ENCODE measurements at regions not wholly inside any gene's neighbourhood (a gene's known extent, or its start where the extent isn't known, plus 50 kb on each side); places are given as distances from the start of the nearest gene placed in this dataset.
A peak's percentile ranks its signal among the peaks of the same experiment; 100 is the strongest.

- peak; percentile 34 for DNase-seq (ENCODE audit: low read depth)
Observed at GRCh38 chr2:19035238-19035637, 323.2 kb downstream of the OSR1 start.

DNA sequence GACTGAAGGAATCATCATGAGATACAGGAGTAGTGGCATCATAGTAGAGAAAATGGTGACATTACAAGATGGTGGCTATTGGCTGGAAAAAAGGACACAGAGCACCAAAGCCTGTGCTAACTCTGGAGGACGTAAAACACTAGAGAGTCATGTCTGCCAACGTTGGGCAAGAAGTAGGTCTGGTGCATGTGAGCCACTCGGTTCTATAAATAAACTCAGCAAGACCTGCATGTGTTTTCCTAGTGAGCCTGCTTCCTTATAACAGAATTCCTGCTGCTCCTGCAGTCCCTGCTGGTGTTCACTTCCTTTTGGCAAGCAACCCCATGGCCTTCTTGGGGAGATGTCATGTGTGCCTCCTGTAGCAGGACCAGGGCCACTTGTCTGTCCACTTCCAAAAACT, 325.2 kb downstream of the OSR1 start:
- no peak for DNase-seq (ENCODE audit: low read depth)

- no peak for DNase-seq (ENCODE audit: low read depth)
Observed at GRCh38 chr2:19031642-19032041, 326.8 kb downstream of the OSR1 start.

DNA sequence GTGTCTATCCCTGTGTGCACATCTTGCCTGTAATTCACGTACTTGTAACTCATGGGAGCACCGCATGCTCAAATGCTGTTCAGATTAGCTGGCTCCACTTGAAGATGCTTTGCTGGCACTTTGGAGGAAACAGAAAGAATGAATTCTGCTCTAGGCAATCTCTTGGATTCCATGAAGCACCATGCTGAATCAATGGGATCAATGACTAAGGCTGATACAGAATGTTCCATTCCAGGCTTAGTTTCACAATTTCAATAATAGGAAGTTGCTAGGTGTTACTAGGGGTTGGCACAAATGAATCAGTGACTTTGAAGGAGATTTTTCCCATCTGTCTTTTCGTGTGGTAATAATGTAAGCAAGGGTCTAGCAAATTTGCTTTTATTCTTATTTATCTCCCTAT, 328.8 kb downstream of the OSR1 start:
- DNase-seq (ENCODE audit: low read depth) = no peak

- DNase-seq (ENCODE audit: low read depth) = no peak
Observed at GRCh38 chr2:19028587-19029375, 329.6 kb downstream of the OSR1 start.

GRCh38 chr2:19027626-19028025, 330.8 kb downstream of the OSR1 start:
- DNase-seq (ENCODE audit: low read depth) = no peak

DNA sequence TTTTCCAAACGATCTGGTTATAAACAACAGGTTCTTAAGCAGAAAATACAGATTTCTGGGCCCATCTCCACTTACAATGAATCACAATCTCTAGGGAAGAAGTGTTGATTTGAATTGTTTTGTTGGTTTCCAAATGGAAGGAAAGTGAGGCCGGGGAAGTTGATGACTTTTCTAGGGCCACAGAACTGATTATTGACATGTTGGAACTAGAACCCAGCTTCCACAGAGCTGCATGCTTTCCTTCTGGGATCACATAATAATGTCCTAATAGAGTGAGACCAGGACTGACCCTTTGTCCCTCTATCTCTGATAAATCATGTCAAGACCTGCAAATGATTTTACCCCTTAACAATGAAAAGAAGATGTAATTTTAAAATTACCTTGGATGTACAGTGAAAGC, 332.2 kb downstream of the OSR1 start:
- DNase-seq (ENCODE audit: low read depth) = no peak

DNA sequence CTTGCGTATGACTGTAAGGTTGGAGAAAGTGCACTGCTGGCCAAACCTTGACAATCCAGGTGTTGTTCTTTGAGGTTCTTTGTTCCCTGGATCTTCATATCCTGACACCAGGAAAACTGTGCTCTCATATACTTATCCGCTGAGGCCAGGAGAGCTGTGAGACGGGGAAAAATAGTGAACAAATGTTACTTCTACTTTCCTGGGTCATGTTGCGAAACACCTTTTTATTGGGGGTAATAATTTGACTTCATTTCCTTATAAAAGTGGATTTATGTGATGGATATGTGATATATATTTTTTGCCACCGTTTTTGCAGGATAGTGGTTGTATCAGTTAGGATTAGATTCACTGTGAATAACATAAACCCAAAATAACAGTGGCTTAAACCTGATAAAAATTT, 336.1 kb downstream of the OSR1 start:
- DNase-seq (ENCODE audit: low read depth) = no peak

DNA sequence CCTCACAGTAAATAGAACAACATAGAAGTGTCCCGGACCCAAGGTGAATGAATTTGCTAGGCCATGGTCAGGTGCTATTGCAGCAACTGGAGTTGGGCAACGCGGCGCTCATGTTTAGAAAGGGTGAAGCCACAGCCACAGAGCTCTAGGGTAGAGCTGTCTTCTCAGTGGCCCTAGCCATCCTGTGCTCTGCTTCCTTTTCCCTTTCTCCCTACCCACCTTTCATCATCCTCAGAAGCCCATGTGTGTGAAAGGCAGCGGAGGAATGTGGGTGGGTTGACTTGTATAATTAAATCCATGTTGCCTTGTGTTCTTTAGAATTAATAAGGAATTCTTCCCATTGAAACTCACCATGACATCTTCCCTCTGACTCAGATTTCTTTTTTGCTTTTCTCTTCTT, 336.7 kb downstream of the OSR1 start:
- peak; percentile 81 for DNase-seq (ENCODE audit: low read depth)

DNA sequence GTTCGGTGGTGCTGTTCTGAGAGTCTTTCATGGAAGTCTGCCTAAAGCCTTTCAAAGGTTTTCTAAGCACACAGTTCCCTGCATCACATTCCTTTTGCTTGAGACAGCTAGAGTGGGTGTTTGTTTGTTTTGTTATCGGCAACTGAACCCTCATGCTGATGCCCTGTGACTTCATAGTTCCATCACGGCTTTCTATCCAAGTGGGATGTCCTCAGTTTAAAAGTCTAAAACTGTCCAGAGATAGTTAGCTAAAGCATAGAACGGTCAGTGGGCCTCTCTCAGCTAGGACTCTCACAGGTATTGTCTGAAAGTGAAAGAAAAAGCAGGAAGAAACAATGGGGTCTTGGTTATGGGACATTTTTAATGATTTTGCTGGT, 337.3 kb downstream of the OSR1 start:
- DNase-seq (ENCODE audit: low read depth) = peak; percentile 89

DNA sequence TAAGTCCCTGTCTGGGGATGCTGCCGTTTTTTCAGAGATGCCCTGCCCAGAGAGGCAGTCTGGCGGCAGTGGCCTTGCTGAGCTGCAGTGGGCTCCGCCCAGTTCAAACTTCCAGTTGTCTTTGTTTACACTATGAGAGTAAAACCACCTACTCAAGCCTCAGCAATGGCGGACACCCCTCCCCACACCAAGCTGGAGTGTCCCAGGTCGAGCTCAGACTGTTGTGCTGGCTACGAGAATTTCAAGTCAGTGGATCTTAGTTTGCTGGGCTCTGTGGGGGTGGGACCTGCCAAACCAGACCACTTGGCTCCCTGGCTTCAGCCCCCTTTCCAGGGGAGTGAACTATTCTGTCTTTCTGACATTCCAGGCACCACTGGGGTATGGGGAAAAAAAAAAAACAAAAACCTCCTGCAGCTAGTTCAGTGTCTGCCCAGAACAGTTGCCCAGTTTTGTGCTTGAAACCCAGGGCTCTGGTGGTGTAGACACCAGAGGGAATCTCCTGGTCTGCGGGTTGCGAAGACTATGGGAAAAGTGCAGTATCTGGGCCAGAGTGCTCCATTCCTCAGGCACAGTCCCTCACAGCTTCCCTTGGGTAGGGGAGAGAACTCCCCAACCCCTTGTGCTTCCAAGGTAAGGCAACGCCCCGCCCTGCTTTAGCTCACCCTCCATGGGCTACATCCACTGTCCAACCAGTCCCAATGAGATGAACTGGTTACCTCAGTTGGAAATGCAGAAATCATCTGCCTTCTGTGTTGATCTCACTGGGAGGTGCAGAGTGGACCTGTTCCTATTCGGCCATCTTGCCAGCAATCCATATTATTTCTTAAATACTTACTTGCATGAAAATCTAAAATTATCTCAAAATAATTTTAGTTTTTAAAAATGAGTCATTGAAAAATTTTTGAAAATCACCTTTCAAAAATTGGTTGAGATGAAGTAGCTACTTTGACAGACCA, 338.0 kb downstream of the OSR1 start:
- no peak for DNase-seq (ENCODE audit: low read depth)

DNA sequence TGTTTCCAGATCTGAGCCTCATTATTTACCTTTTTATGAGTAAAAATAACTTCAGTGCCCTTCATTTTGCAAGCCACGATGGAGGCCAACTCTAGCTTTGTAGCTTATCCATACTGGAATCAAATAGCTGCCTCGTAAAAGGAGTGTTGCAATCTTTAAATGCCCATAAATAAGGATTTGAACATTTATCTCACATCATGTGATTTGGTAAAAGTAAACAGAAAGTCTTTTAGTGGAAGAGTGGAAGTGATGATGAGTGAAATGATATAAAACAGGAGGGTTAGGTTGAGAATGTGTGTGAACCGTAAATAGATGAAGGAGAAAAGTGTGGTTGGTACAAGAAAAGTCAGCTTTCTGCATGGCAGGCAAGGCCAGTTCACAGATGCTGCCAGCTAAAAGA, 348.9 kb downstream of the OSR1 start:
- DNase-seq (ENCODE audit: low read depth) = no peak

DNA sequence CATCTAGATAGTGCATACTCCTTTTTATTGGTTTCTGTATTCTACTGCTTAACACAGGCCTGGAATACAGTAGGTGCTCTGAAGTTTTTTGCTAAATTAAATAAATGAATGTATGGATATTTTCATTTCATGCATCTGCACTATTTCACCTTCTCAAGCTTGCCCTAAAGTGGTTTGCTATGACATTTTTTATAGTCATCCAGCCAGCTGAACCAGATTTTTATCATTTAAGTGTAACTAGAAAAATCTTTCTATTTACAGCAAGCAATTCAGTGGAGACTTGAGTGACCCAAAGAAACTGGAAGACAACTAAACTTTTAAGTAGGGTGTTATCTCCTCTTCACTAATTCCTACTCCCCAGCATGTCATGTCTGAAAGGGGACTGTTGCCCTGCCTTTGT, 354.9 kb downstream of the OSR1 start:
- DNase-seq (ENCODE audit: low read depth) = no peak

GRCh38 chr2:19000776-19001175, 357.6 kb downstream of the OSR1 start:
- DNase-seq (ENCODE audit: low read depth) = no peak

- DNase-seq (ENCODE audit: low read depth) = no peak
Observed at GRCh38 chr2:18999198-18999597, 359.2 kb downstream of the OSR1 start.

GRCh38 chr2:18998491-18998890, 359.9 kb downstream of the OSR1 start:
- no peak for DNase-seq (ENCODE audit: low read depth)

DNA sequence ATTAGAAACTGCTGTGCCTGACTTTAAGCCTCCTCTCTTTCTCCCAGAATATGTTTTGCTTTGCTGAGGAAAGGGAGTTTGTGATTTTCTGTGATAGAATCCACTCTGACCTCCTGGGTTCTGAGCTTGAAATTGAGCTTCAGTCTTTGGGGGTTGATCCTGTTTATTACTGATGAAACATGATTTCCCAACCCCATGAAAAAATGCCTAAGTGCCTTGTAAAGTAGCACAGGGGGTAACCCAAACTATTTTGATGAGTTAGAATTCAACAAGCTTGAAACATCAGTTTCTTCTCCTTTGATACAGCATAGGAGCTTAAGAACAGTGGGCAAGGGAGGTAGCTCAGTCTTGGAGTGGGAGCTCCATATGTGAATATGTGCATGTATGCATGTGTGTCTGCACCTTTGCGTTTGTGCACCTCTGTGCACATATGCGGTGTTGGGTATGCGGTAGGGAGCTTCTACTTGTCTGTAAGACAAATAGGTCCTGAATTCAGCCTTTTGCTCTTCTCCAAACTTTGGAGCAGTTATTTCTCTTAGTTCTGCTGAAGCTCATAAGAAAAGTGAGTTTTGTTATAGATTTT, 364.6 kb downstream of the OSR1 start:
- DNase-seq (ENCODE audit: low read depth) = no peak

- DNase-seq (ENCODE audit: low read depth) = peak; percentile 72
Observed at GRCh38 chr2:18991177-18992168, 366.9 kb downstream of the OSR1 start.

DNA sequence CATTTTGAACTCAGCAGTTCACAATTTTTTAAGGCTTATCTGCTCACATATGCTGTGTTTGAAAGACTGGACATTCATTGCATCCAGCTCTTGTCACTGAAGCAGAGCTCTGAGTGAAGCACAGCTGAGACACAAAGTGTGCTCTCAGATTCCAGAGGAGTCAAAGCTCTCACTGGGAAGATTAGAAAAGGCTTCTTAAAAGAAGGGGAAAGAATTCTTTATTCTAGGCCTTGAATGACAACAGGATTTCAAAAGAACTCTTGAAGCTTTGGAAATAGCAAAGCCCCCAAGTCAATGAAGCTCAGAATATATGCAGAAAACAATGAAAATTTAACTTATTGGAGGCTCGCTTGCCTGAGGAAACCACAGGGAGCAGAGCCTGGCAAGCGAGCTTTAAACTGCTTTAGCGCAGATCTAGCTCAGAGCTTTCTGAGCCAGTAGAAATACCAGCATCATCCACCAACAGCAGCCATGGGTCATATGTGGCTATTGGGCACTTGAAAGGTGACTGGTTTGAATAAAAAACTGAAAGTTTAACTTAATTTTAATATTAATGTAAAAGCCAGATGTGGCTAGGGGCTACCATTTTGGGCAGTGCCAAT, 369.7 kb downstream of the OSR1 start:
- DNase-seq (ENCODE audit: low read depth) = no peak

DNA sequence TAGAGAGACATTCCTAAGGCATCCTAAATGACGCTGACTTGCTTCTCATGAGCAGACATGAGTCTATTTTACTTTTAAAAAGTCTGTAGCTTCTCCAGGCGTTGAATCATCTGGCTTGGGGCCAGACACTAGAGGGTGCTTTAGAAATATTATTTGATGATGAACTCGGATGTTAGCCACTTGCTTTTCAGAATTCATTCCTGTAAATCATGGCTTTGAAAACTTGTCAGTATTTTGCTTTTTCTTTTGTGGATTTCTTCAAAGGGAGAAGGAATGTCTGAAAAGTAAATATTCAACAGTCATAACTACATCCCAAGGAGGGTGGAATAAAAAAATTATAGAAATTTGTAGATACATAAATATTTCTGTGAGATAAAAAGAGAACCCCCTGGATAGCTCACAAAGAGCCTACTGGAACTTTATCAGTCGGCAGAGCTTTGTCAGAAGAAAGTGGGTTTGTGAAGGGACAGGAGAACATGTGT, 370.8 kb downstream of the OSR1 start:
- DNase-seq (ENCODE audit: low read depth) = peak; percentile 82

DNA sequence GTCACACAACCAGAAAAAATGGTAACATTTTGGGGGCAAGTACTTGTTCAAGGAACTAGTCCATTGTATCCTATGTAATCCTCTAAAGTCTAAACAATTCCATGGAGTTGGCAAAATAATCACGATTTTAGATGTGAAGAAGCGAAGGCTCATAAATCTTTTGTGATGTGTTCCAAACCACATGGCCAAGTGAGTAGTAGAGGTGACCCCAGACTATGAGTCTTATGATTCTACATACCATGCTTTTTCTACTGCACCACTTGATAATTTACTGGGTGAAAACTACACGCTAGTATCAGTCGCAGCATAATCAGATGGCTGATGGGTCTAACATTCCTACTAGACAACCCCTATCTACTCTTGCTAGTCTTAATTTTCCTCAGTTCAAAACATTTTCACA, 371.4 kb downstream of the OSR1 start:
- DNase-seq (ENCODE audit: low read depth) = no peak
